ENCODE measurements at regions not wholly inside any gene's neighbourhood (a gene's known extent, or its start where the extent isn't known, plus 50 kb on each side); places are given as distances from the start of the nearest gene placed in this dataset.

GRCh38 chr6:85368631-85369030, 81.3 kb upstream of the NT5E start:
- ChIA-PET CTCF (interaction anchor here (1.6 kb wide), 1 partner anchor 114 kb away, joined by 5 read pairs; no protein-coding TSS in a partner anchor), POLR2A (no interaction called here)
- TF ChIP-seq ZNF404 (tag by site-specific recombination; IDR thresholded peaks at IDR 0.05) (no peak), ZNF623 (tag by site-specific recombination; IDR thresholded peaks at IDR 0.05) (no peak), ATF2 (tag by site-specific recombination; IDR thresholded peaks at IDR 0.05; ENCODE audit: low read depth) (no peak), ZNF292 (tag by site-specific recombination; IDR thresholded peaks at IDR 0.05; ENCODE audit: borderline replicate concordance, low read depth) (no peak), ZNF654 (tag by site-specific recombination; IDR thresholded peaks at IDR 0.05; ENCODE audit: low read depth) (no peak)
- H3K27ac ChIP-seq (ENCODE audit: extremely low read depth, low read depth, low read length): no peak overlapping the region
- no peak overlapping the region for H3K4me3 ChIP-seq (ENCODE audit: low read depth, low read length)
- no peaks in the 10 kb centered on the region for H3K4me1 ChIP-seq (ENCODE audit: control insufficient read depth, insufficient read depth, low read length)
- H3K9me3 ChIP-seq (ENCODE audit: control insufficient read depth, insufficient read depth, low read depth, low read length): no peaks in the 10 kb centered on the region
- no peaks in the 10 kb centered on the region for H3K36me3 ChIP-seq (ENCODE audit: control insufficient read depth in 2 of 2, insufficient read depth in 1 of 2, low read length in 2 of 2)

GRCh38 chr6:85364344-85364743, 85.5 kb upstream of the NT5E start:
- no peaks in the 10 kb centered on the region for H3K9me3 ChIP-seq (ENCODE audit: control insufficient read depth, insufficient read depth, low read depth, low read length)
- CTCF ChIA-PET: interaction anchor here (0.6 to 2.7 kb wide), 2 partner anchors 9 to 119 kb away, joined by 4 to 10 read pairs; no protein-coding TSS in a partner anchor
- no peak overlapping the region for H3K27ac ChIP-seq (ENCODE audit: extremely low read depth, low read depth, low read length)
- no peak for TF ChIP-seq TSHZ1 (tag by site-specific recombination; IDR thresholded peaks at IDR 0.05; ENCODE audit: borderline replicate concordance)
- no peak for TF ChIP-seq KLF8 (tag by site-specific recombination; IDR thresholded peaks at IDR 0.05)
- no peak for TF ChIP-seq IKZF3 (tag by site-specific recombination; IDR thresholded peaks at IDR 0.05)
- TF ChIP-seq ZNF596 (tag by site-specific recombination; IDR thresholded peaks at IDR 0.05): no peak
- TF ChIP-seq ZSCAN23 (tag by site-specific recombination; IDR thresholded peaks at IDR 0.05): no peak
- no peak for TF ChIP-seq ZNF132 (tag by site-specific recombination; IDR thresholded peaks at IDR 0.05; ENCODE audit: borderline replicate concordance)
- TF ChIP-seq ZFP69B (tag by site-specific recombination; IDR thresholded peaks at IDR 0.05): no peak
- TF ChIP-seq ZNF10 (tag by site-specific recombination; IDR thresholded peaks at IDR 0.05): no peak
- no peak for TF ChIP-seq ZNF747 (tag by site-specific recombination; IDR thresholded peaks at IDR 0.05)
- no peak for TF ChIP-seq ZNF324 (tag by site-specific recombination; IDR thresholded peaks at IDR 0.05)
- no peak for TF ChIP-seq ZBTB17 (tag by site-specific recombination; IDR thresholded peaks at IDR 0.05)
- no peak for TF ChIP-seq ZNF580 (tag by site-specific recombination; IDR thresholded peaks at IDR 0.05)
- TF ChIP-seq KLF7 (tag by site-specific recombination; IDR thresholded peaks at IDR 0.05; ENCODE audit: borderline replicate concordance): no peak
- no peak for TF ChIP-seq ZNF701 (tag by site-specific recombination; IDR thresholded peaks at IDR 0.05)
- no peak for TF ChIP-seq ZNF610 (tag by site-specific recombination; IDR thresholded peaks at IDR 0.05; ENCODE audit: borderline replicate concordance)
- no peak for TF ChIP-seq ZNF223 (tag by site-specific recombination; IDR thresholded peaks at IDR 0.05)
- no peak for TF ChIP-seq ZBTB10 (tag by site-specific recombination; IDR thresholded peaks at IDR 0.05)
- TF ChIP-seq GLI4 (tag by site-specific recombination; IDR thresholded peaks at IDR 0.05): no peak
- no peak for TF ChIP-seq ZNF621 (tag by site-specific recombination; IDR thresholded peaks at IDR 0.05)
- H3K4me1 ChIP-seq (ENCODE audit: control insufficient read depth, insufficient read depth, low read length): no peaks in the 10 kb centered on the region
- no peak overlapping the region for H3K4me3 ChIP-seq (ENCODE audit: low read depth, low read length)
- no peaks in the 10 kb centered on the region for H3K36me3 ChIP-seq (ENCODE audit: control insufficient read depth in 2 of 2, insufficient read depth in 1 of 2, low read length in 2 of 2)
- POLR2A ChIA-PET: no interaction called here
